22Rv1 (cell line): ENCODE measurements at regions not wholly inside any gene's neighbourhood (a gene's known extent, or its start where the extent isn't known, plus 50 kb on each side); places are given as distances from the start of the nearest gene placed in this dataset.

Experiments used
- ZFX ChIP-seq: fragments of 450-650 bp; IDR thresholded peaks from 2 replicates; pipeline ENCODE4 v1.6.1; 2017; ENCODE audit warnings: antibody characterized with exemption, borderline replicate concordance
- TF ChIP-seq, protein P1 (sequence below): fragments of 450-650 bp; IDR thresholded peaks from 2 replicates; pipeline ENCODE4 v1.5.1; 2017; ENCODE audit warnings: mild to moderate bottlenecking

DNA sequence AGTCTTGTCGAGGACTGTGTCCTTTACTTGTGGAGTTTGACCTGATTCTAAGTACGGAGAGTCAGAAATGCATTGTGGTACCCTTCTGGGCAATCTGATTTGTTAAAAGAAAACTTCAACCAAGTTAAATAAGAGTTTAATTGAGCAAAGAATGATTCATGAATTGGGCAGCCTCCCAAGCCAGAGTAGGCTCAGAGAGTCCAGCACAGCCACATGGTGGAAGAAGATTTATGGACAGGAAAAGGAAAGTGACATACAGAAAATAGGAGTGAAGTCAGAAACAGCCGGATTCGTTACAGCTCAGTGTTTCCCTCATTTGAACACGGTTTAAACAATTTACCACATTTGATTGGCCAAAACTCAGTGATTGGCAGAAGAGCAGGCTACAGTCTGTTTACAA lies 329.2 kb downstream of the DHX35 start:
- TF ChIP-seq, protein P1, sequence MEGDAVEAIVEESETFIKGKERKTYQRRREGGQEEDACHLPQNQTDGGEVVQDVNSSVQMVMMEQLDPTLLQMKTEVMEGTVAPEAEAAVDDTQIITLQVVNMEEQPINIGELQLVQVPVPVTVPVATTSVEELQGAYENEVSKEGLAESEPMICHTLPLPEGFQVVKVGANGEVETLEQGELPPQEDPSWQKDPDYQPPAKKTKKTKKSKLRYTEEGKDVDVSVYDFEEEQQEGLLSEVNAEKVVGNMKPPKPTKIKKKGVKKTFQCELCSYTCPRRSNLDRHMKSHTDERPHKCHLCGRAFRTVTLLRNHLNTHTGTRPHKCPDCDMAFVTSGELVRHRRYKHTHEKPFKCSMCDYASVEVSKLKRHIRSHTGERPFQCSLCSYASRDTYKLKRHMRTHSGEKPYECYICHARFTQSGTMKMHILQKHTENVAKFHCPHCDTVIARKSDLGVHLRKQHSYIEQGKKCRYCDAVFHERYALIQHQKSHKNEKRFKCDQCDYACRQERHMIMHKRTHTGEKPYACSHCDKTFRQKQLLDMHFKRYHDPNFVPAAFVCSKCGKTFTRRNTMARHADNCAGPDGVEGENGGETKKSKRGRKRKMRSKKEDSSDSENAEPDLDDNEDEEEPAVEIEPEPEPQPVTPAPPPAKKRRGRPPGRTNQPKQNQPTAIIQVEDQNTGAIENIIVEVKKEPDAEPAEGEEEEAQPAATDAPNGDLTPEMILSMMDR, result no peak
- no peak for TF ChIP-seq ZFX
